Lower leg skin (tissue), 4 donors: ENCODE measurements at regions not wholly inside any gene's neighbourhood (a gene's known extent, or its start where the extent isn't known, plus 50 kb on each side); places are given as distances from the start of the nearest gene placed in this dataset.

Experiments
- DNase-seq, 2 donors: peaks; one replicate each; pipeline ENCODE4 v3.0.0-alpha.2; 2019; ENCODE audit warnings: low spot score in 2 of 2
- H3K4me3 ChIP-seq: fragments of 200-600 bp; sonication (generic); 2 replicates; pipeline ENCODE4 v1.5.1; 2017; ENCODE audit warnings: mild to moderate bottlenecking, low read depth; ENCODE audit not compliant: poor library complexity, severe bottlenecking
- POLR2A ChIP-seq, 2 donors: fragments of 450-650 bp; IDR thresholded peaks; one replicate each; pipeline ENCODE4 v1.6.1; 2016 to 2017; ENCODE audit warnings: antibody characterized with exemption in 2 of 2, mild to moderate bottlenecking in 1 of 2, moderate library complexity in 1 of 2
- WGBS, 2 donors: methylation state at CpG; one replicate each; pipeline ENCODE4 v1.1.5; 2018; 5-methylcytosine and 5-hydroxymethylcytosine counted together
- intact Hi-C: fragments of 100-400 bp; cut with DNase I; formaldehyde crosslinking; loops from one replicate; pipeline ENCODE4 v1.15.0; 2023; ENCODE audit warnings: low total_unique reads
- TF ChIP-seq, protein P1 (sequence below), 3 donors: fragments of 450-650 bp; IDR thresholded peaks; one replicate each; pipeline ENCODE4 v1.5.1; 2016; ENCODE audit warnings: antibody characterized with exemption in 3 of 3, mild to moderate bottlenecking in 3 of 3, moderate library complexity in 2 of 3

DNA sequence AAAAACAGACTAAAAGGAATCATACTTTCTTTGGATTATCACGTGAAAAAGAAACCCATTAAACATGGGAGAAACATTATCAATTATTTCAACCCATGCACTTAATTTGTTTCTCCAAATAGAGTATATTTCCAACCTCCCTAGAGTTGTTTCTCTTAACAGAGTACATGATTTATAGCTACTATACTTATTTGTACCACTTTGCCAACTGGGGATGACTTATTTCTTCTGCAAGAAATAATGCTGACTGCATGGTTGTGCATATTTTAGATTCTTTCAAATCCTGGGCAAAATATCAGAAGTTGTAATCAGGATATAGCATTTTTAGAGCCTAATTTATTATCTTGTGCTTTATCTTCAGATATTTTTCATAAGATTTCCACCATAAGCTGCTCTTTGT, 629.1 kb upstream of the EYS start:
- intact Hi-C loops: no loop called here
- H3K4me3 ChIP-seq: no peak overlapping the region
- 27 to 37% methylated on average over 1 of the region's 1 CpG for WGBS, 2 donors
- no peak for DNase-seq
- TF ChIP-seq, protein P1, sequence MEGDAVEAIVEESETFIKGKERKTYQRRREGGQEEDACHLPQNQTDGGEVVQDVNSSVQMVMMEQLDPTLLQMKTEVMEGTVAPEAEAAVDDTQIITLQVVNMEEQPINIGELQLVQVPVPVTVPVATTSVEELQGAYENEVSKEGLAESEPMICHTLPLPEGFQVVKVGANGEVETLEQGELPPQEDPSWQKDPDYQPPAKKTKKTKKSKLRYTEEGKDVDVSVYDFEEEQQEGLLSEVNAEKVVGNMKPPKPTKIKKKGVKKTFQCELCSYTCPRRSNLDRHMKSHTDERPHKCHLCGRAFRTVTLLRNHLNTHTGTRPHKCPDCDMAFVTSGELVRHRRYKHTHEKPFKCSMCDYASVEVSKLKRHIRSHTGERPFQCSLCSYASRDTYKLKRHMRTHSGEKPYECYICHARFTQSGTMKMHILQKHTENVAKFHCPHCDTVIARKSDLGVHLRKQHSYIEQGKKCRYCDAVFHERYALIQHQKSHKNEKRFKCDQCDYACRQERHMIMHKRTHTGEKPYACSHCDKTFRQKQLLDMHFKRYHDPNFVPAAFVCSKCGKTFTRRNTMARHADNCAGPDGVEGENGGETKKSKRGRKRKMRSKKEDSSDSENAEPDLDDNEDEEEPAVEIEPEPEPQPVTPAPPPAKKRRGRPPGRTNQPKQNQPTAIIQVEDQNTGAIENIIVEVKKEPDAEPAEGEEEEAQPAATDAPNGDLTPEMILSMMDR (IDR thresholded peaks at IDR 0.05): no peak
- no peak for TF ChIP-seq POLR2A (IDR thresholded peaks at IDR 0.05)

DNA sequence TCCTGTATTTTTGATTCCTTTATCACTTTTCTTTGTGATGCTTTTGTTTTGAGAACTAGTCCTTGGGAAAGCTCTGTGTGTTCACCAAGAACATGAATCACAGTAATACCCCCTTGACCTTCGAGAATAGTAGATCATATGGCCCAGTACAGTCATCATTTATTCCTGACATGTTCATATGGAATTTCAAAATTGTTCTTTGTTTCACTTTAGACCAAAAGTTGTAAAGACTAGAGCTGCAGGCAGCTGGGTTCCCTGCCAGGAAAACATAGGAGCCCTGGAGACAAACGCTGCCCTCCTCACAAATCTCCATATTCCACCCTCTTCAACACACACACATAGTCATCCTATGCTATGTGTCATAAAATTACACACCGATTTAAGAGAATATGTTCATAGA, 621.2 kb upstream of the EYS start:
- intact Hi-C loops: no loop called here
- no peak for DNase-seq
- TF ChIP-seq POLR2A (IDR thresholded peaks at IDR 0.05): no peak
- TF ChIP-seq, protein P1 (IDR thresholded peaks at IDR 0.05): no peak
- no peak overlapping the region for H3K4me3 ChIP-seq
- 64 to 68% methylated on average over 3 of the region's 3 CpGs for WGBS, 2 donors

DNA sequence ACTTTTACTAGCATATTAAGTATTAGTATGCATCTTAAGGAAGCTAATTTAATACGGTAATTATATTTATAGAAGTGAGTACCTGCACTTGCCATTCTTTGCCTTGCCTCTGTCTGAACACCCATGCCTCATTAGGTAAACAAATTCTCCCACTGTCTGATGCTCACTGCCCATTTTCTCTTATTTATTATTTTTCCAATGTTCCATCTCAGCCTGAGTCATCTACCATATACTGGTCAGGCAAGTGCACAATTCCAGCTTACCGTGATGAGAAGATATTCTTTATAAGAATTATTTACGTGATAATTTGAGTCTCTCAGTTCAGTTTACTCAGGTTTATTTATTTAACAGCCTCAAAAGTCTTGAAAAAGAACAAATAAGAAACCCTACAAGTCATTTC, 619.2 kb upstream of the EYS start:
- intact Hi-C loops: no loop called here
- 72 to 78% methylated on average over 3 of the region's 3 CpGs for WGBS, 2 donors
- no peak for TF ChIP-seq POLR2A (IDR thresholded peaks at IDR 0.05)
- TF ChIP-seq, protein P1 (IDR thresholded peaks at IDR 0.05): no peak
- H3K4me3 ChIP-seq: no peak overlapping the region
- no peak for DNase-seq

DNA sequence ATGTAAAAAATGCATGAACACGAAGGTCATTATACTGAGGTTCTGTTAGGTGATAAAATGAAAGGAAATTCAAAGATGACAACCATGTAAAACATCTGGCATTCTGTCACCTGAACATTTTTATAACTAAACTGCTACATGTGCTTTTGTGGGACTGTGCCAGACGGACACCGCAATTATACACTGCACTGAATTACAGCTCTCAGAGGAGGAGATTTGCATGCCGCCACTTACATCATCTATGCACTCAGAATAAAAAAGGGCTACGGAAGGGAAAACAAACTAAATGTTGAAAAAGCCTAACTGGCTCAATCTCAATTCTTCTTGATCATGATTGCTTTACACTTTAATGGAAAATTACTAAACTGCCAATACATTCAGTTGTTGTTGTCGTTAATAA, 614.0 kb upstream of the EYS start:
- WGBS, 2 donors: 78 to 81% methylated on average over 6 of the region's 6 CpGs
- H3K4me3 ChIP-seq: no peak overlapping the region
- intact Hi-C loops: no loop called here
- TF ChIP-seq, protein P1 (IDR thresholded peaks at IDR 0.05): no peak
- TF ChIP-seq POLR2A (IDR thresholded peaks at IDR 0.05): no peak
- DNase-seq: no peak

DNA sequence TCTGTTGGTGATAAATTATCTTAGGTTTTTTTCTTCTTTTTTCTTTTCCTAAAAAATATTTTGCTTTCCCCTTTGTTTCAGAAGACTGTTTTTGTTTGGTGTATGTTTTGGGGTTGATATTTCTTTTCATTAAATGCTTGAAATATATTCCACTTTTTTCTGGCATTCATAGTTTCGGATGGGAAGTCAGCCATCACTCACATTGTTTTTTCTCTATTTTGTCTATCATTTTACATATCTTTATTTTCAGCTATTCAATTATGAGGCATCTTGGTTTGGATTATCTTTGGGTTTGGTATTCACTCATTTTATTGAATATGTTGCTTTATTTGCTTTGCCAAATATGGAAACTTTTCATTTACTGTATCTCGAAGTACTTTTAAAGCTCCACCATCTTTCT, 600.5 kb upstream of the EYS start:
- no peak for DNase-seq
- TF ChIP-seq POLR2A (IDR thresholded peaks at IDR 0.05): no peak
- TF ChIP-seq, protein P1 (IDR thresholded peaks at IDR 0.05): no peak
- intact Hi-C loops: no loop called here
- 92 to 94% methylated on average over 2 of the region's 2 CpGs for WGBS, 2 donors
- no peak overlapping the region for H3K4me3 ChIP-seq

DNA sequence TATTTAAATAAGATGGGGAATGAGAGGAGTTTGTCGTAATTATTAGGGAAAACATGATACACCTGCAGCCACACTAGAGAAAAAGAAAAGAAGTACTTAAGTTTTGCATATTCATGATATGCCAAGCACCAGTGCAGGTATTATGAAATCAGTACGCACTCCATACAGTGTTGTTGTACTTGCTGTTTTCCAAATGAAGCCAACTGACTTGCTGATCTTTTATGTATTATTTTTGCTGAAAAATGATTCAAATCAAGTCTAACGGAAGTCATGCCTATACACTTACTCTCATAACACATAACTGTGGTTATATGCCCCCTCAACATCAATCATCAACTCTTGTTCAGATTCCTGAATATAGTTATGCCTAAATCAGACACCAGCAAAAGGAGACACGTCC, 584.9 kb upstream of the EYS start:
- WGBS, 2 donors: 82 to 86% methylated on average over 4 of the region's 4 CpGs
- intact Hi-C loops: no loop called here
- TF ChIP-seq, protein P1 (IDR thresholded peaks at IDR 0.05): no peak
- TF ChIP-seq POLR2A (IDR thresholded peaks at IDR 0.05): no peak
- H3K4me3 ChIP-seq: no peak overlapping the region
- no peak for DNase-seq
